Endothelial cell of umbilical vein (primary cell): ENCODE measurements at regions not wholly inside any gene's neighbourhood (a gene's known extent, or its start where the extent isn't known, plus 50 kb on each side); places are given as distances from the start of the nearest gene placed in this dataset.

Experiments
- BruUV-seq: library from RNA; stranded (reverse); fragments of 400-500 nt; replicated peaks from 2 replicates; lab custom pipeline; 2021; lab: Mats Ljungman, UMichigan
- CTCF ChIA-PET: fragments of 300-600, 350-600 bp; sonication (Branson Sonifier 250); formaldehyde crosslinking; loops from one replicate; lab custom pipeline; 2021; ENCODE audit warnings: antibody characterized with exemption, inconsistent platforms; lab: Charles Lee
- POLR2A ChIA-PET: fragments of 300-600, 350-600 bp; sonication (Branson Sonifier 250); formaldehyde crosslinking; loops from one replicate; lab custom pipeline; 2021; ENCODE audit warnings: antibody characterized with exemption, inconsistent platforms; lab: Charles Lee
- DNase-seq: peaks from one replicate; pipeline ENCODE4 v3.0.0-alpha.2; 2011; ENCODE audit warnings: low read depth, low spot score
- FAIRE-seq: peaks from 2 replicates; lab custom pipeline; 2011; peaks lifted over from hg19 to GRCh38; lab: Jason Lieb, UNC
- H2AFZ ChIP-seq: 2 replicates; pipeline ENCODE4 v1.6.0; 2012; ENCODE audit warnings: low read depth, low read length, control low read depth, inconsistent platforms
- H3K27ac ChIP-seq: 2 replicates; pipeline ENCODE4 v1.5.1; 2011; ENCODE audit warnings: low read depth, mild to moderate bottlenecking, control low read depth, low read length, moderate library complexity; ENCODE audit not compliant: insufficient read depth
- H3K27me3 ChIP-seq, 2 experiments: 2 replicates each; pipeline versions ENCODE4 v1.6.0 to v1.6.1; 2011; ENCODE audit warnings: low read length in 2 of 2, mixed read lengths in 1 of 2; ENCODE audit not compliant: control insufficient read depth in 2 of 2, insufficient read depth in 2 of 2
- H3K36me3 ChIP-seq, 2 experiments: 2 replicates in 1 of 2; 3 replicates in 1 of 2; pipeline ENCODE4 v1.5.1; 2011; ENCODE audit warnings: low read length in 2 of 2, mild to moderate bottlenecking in 1 of 2, moderate library complexity in 1 of 2; ENCODE audit not compliant: control insufficient read depth in 2 of 2, insufficient read depth in 2 of 2; ENCODE audit errors: extremely low read depth in 1 of 2
- H3K4me1 ChIP-seq: 3 replicates; pipeline ENCODE4 v1.5.1; 2011; ENCODE audit warnings: mild to moderate bottlenecking, low read length; ENCODE audit not compliant: control insufficient read depth, insufficient read depth; ENCODE audit errors: extremely low read depth
- H3K4me2 ChIP-seq: 2 replicates; pipeline ENCODE4 v1.6.1; 2011; ENCODE audit warnings: low read length, control low read depth, mixed read lengths; ENCODE audit not compliant: insufficient read depth
- H3K4me3 ChIP-seq, 3 experiments: fragments of 200-600 bp in 1 of 3; sonication (generic), shearing (Covaris generic) in 1 of 3; replicated peaks in 1 of 3; 2 replicates each; pipeline ENCODE4 v1.5.1; 2011 to 2016; ENCODE audit warnings: control low read depth in 3 of 3, low read length in 3 of 3, mild to moderate bottlenecking in 2 of 3, inconsistent platforms in 1 of 3, low read depth in 1 of 3, moderate library complexity in 1 of 3; ENCODE audit not compliant: insufficient read depth in 1 of 3
- H3K79me2 ChIP-seq: 2 replicates; pipeline ENCODE4 v1.6.0; 2012; ENCODE audit warnings: low read length, inconsistent platforms; ENCODE audit not compliant: control insufficient read depth, insufficient read depth
- H3K9ac ChIP-seq: replicated peaks from 2 replicates; pipeline ENCODE3; 2011; ENCODE audit warnings: low read length, control low read depth; ENCODE audit not compliant: insufficient read depth; ENCODE audit errors: extremely low read depth
- H3K9me1 ChIP-seq: replicated peaks from 3 replicates; pipeline ENCODE4 v1.6.0; 2011; ENCODE audit warnings: mild to moderate bottlenecking, low read length; ENCODE audit not compliant: control insufficient read depth, insufficient read depth; ENCODE audit errors: extremely low read depth
- H3K9me3 ChIP-seq: replicated peaks from 2 replicates; pipeline ENCODE4 v1.5.1; 2012; ENCODE audit warnings: low read length, inconsistent platforms; ENCODE audit not compliant: control insufficient read depth, insufficient read depth
- H4K20me1 ChIP-seq: replicated peaks from 2 replicates; pipeline ENCODE3; 2011; ENCODE audit warnings: mild to moderate bottlenecking, low read length; ENCODE audit not compliant: control insufficient read depth, insufficient read depth; ENCODE audit errors: extremely low read depth
- EZH2 ChIP-seq: IDR thresholded peaks from 2 replicates; pipeline ENCODE4 v1.6.1; 2012; ENCODE audit warnings: borderline replicate concordance, low read depth, mild to moderate bottlenecking, moderate library complexity, low read length, inconsistent platforms; ENCODE audit not compliant: severe bottlenecking
- FOS ChIP-seq: IDR thresholded peaks from 2 replicates; pipeline ENCODE4 v1.6.1; 2011; ENCODE audit warnings: mild to moderate bottlenecking, low read length, moderate library complexity, borderline replicate concordance; ENCODE audit not compliant: insufficient read depth
- POLR2A ChIP-seq: IDR thresholded peaks from 2 replicates; pipeline ENCODE4 v1.6.1; 2012; ENCODE audit warnings: low read depth, mild to moderate bottlenecking, control low read depth, low read length
- dilution Hi-C: fragments of 300-500 bp; cut with MboI; formaldehyde crosslinking; loops from one replicate; pipeline ENCODE4 v1.15.0; 2019; ENCODE audit warnings: low sequenced_read_pairs; ENCODE audit not compliant: extremely low pct_ligation_motif_present
- intact Hi-C: fragments of 100-400 bp; cut with micrococcal nuclease; formaldehyde crosslinking; loops from one replicate; pipeline ENCODE4 v1.10.0; 2022

- dilution Hi-C loops, result no loop called here
- no TSS peak for BruUV-seq
Observed at GRCh38 chr3:54014067-54014466, 108.3 kb upstream of the CACNA2D3 start.

GRCh38 chr3:54008744-54009143 lies 113.6 kb upstream of the CACNA2D3 start:
- no TSS peak for BruUV-seq
- intact Hi-C loops (no loop called here), dilution Hi-C loops (no loop called here)
- POLR2A ChIA-PET, result no interaction called here
- H3K27me3 ChIP-seq, result no peaks in the 10 kb centered on the region
- no peaks in the 10 kb centered on the region for H3K9me1 ChIP-seq
- H3K79me2 ChIP-seq, result no peaks in the 10 kb centered on the region
- TF ChIP-seq FOS (no peak), POLR2A (no peak)
- H3K4me1 ChIP-seq, result no peaks in the 10 kb centered on the region
- H3K9me3 ChIP-seq, result peaks cover 5% of the 10 kb centered on the region
- no peak overlapping the region for H3K27ac ChIP-seq
- H3K9ac ChIP-seq, result no peak overlapping the region
- H3K4me2 ChIP-seq, result no peak overlapping the region
- DNase-seq (no peak), FAIRE-seq (no peak)
- CTCF ChIA-PET, result no interaction called here
- H4K20me1 ChIP-seq, result no peaks in the 10 kb centered on the region
- no peak overlapping the region for H3K4me3 ChIP-seq
- no peaks in the 10 kb centered on the region for H3K36me3 ChIP-seq
- H2AFZ ChIP-seq, result no peak overlapping the region

More at GRCh38 chr3:54014067-54014466, 108.3 kb upstream of the CACNA2D3 start:
- H3K4me1 ChIP-seq, result no peaks in the 10 kb centered on the region
- no peak overlapping the region for H3K9ac ChIP-seq
- ChIA-PET POLR2A (no interaction called here), CTCF (no interaction called here)
- no peaks in the 10 kb centered on the region for H3K27me3 ChIP-seq
- FAIRE-seq (no peak), DNase-seq (no peak)
- H3K4me3 ChIP-seq, result no peak overlapping the region
- H3K4me2 ChIP-seq, result no peak overlapping the region
- no peaks in the 10 kb centered on the region for H4K20me1 ChIP-seq
- intact Hi-C loops, result no loop called here
- H3K27ac ChIP-seq, result no peak overlapping the region
- no peaks in the 10 kb centered on the region for H3K36me3 ChIP-seq
- no peaks in the 10 kb centered on the region for H3K9me1 ChIP-seq
- H3K9me3 ChIP-seq, result peaks cover 4% of the 10 kb centered on the region
- H3K79me2 ChIP-seq, result no peaks in the 10 kb centered on the region
- TF ChIP-seq EZH2, result no peak
- H2AFZ ChIP-seq, result no peak overlapping the region
